Neutrophil (primary cell): ENCODE measurements at regions not wholly inside any gene's neighbourhood (a gene's known extent, or its start where the extent isn't known, plus 50 kb on each side); places are given as distances from the start of the nearest gene placed in this dataset.

Source experiments
- H3K27ac ChIP-seq: fragments of 200-600 bp; sonication (generic); 2 replicates; pipeline ENCODE4 v1.5.1; 2016; ENCODE audit warnings: mild to moderate bottlenecking, moderate library complexity
- H3K27me3 ChIP-seq: fragments of 200-600 bp; sonication (generic); 2 replicates; pipeline ENCODE4 v1.6.0; 2016; ENCODE audit warnings: mild to moderate bottlenecking
- H3K36me3 ChIP-seq: fragments of 200-600 bp; sonication (generic); 2 replicates; pipeline ENCODE4 v1.5.1; 2017
- H3K4me1 ChIP-seq, 2 experiments: fragments of 200-600 bp in 1 of 2; sonication (generic) in 1 of 2; 1 replicate in 1 of 2; 2 replicates in 1 of 2; pipeline versions ENCODE4 v1.5.1 to v1.6.1; 2013 to 2016; ENCODE audit warnings: low read depth in 1 of 2, low read length in 1 of 2, mild to moderate bottlenecking in 1 of 2, moderate library complexity in 1 of 2; ENCODE audit not compliant: control insufficient read depth in 1 of 2, insufficient read depth in 1 of 2
- H3K4me3 ChIP-seq, 2 experiments: fragments of 200-600 bp in 1 of 2; sonication (generic) in 1 of 2; 1 replicate in 1 of 2; 2 replicates in 1 of 2; pipeline ENCODE4 v1.5.1; 2013 to 2016; ENCODE audit warnings: low read depth in 1 of 2, low read length in 1 of 2, mild to moderate bottlenecking in 1 of 2, moderate library complexity in 1 of 2
- H3K9me3 ChIP-seq: fragments of 200-600 bp; sonication (generic); 2 replicates; pipeline ENCODE4 v1.5.1; 2016
- TF ChIP-seq, protein P1 (sequence below): fragments of 200-600 bp; sonication (generic); IDR thresholded peaks from 2 replicates; pipeline ENCODE4 v1.5.1; 2016; ENCODE audit warnings: antibody characterized with exemption

DNA sequence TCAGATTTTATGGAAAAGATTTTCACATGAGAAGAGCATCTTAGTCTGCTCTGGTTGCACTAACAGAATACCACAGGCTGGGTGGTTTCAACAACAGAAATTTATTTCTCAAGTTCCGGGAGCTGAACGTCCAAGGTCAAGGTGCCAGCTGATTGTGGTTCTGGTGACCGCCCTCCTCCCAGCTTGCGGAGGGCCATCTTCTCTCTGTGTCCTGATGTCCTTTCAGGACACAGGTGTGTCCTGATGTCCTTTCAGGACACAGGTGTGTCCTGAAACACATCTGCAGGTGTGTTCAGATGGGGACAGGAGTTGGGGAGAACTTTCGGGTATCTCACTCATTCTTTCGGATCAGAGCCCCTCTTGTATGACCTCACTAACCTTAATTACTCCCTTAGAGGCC, 374.9 kb downstream of the SOX11 start:
- Histone ChIP-seq H3K27ac (no peak overlapping the region), H3K9me3 (no peaks in the 10 kb centered on the region), H3K4me3 (no peak overlapping the region), H3K36me3 (no peaks in the 10 kb centered on the region), H3K27me3 (no peaks in the 10 kb centered on the region), H3K4me1 (no peaks in the 10 kb centered on the region)
- TF ChIP-seq, protein P1, sequence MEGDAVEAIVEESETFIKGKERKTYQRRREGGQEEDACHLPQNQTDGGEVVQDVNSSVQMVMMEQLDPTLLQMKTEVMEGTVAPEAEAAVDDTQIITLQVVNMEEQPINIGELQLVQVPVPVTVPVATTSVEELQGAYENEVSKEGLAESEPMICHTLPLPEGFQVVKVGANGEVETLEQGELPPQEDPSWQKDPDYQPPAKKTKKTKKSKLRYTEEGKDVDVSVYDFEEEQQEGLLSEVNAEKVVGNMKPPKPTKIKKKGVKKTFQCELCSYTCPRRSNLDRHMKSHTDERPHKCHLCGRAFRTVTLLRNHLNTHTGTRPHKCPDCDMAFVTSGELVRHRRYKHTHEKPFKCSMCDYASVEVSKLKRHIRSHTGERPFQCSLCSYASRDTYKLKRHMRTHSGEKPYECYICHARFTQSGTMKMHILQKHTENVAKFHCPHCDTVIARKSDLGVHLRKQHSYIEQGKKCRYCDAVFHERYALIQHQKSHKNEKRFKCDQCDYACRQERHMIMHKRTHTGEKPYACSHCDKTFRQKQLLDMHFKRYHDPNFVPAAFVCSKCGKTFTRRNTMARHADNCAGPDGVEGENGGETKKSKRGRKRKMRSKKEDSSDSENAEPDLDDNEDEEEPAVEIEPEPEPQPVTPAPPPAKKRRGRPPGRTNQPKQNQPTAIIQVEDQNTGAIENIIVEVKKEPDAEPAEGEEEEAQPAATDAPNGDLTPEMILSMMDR = no peak

DNA sequence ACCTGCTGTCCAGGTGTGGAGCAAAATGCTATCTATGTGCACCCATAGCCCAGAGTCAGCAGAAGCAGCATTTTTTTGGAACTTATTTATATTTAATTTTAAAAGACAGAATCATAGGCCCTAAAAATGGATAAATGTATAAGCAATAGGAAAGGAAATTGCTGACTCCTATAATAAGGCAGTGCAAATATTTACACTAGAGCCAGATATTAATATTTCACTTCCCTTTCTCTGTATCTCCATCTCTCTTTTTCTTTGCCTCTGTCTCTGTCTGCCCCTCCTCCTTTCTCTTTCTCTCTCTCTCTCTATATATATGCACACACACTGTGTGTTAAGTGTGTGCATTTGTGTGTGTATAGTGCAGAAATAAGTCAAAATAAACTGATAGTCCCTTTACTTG, 375.6 kb downstream of the SOX11 start:
- no peaks in the 10 kb centered on the region for H3K9me3 ChIP-seq
- no peaks in the 10 kb centered on the region for H3K4me1 ChIP-seq
- no peak overlapping the region for H3K4me3 ChIP-seq
- H3K27me3 ChIP-seq = no peaks in the 10 kb centered on the region
- no peak overlapping the region for H3K27ac ChIP-seq
- TF ChIP-seq, protein P1 = no peak
- H3K36me3 ChIP-seq = no peaks in the 10 kb centered on the region

DNA sequence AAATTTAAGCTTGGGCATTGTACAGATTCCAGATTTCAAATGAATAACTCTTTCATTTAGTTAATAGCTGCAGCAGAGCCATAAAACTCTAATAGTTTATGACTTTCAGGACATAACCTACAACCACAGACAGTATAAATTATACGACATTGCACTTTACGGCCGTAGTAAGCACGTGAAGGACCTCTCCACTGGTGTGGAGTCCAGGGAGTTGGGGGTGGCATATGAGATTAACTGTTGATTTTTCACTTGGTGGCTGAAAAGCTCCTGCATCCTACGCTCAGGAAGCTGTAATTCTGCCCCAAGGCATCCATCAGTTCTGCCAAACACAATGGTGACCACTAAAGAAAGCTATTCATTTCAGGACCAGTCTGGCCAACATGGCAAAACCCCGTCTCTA, 376.2 kb downstream of the SOX11 start:
- H3K36me3 ChIP-seq = no peaks in the 10 kb centered on the region
- H3K4me3 ChIP-seq = no peak overlapping the region
- H3K27ac ChIP-seq = no peak overlapping the region
- no peaks in the 10 kb centered on the region for H3K27me3 ChIP-seq
- H3K4me1 ChIP-seq = no peaks in the 10 kb centered on the region
- TF ChIP-seq, protein P1 = no peak
- no peaks in the 10 kb centered on the region for H3K9me3 ChIP-seq

DNA sequence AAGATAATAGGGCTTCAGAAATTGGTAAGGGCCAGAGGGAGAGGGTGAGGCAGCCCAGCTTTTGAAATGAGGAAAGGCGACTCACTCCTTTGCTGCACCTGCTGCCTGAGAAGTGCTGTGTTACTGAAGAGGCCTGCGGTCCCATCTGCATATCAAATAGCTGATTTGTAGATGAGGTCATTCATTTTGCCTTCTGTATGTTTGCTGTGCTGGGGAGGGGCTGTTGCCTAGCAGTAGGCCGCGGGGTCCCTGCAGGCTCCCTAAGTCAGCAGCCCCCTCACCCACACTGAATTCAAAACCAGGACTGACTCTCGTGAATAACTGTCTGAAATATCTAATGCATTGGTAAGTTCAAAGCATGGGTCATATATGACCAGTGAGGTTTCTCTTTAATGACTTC, 377.2 kb downstream of the SOX11 start:
- Histone ChIP-seq H3K4me3 (no peak overlapping the region), H3K27me3 (no peaks in the 10 kb centered on the region), H3K27ac (no peak overlapping the region), H3K4me1 (no peaks in the 10 kb centered on the region), H3K9me3 (no peaks in the 10 kb centered on the region), H3K36me3 (no peaks in the 10 kb centered on the region)
- TF ChIP-seq, protein P1 = no peak

DNA sequence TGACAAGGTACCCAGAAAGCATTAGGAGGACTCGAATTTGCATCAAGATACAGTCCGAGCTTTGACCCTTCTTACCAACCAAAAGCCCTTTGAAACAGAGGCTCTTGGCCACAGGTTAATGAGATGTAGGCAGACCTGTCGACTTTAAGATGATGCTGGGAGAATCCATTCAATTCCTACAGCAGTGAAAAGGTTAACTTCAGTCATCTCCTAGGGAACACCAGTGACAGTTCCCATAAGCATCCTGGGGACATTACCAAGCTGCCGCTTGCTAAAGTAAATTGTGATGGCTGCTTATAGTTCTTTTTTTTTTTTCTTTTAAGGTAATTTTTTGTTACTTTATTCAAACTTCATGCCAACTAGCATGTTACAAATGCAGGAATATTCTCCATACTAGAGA, 379.3 kb downstream of the SOX11 start:
- H3K4me3 ChIP-seq = no peak overlapping the region
- H3K27ac ChIP-seq = no peak overlapping the region
- H3K27me3 ChIP-seq = no peaks in the 10 kb centered on the region
- H3K4me1 ChIP-seq = no peaks in the 10 kb centered on the region
- no peaks in the 10 kb centered on the region for H3K9me3 ChIP-seq
- TF ChIP-seq, protein P1 = no peak
- H3K36me3 ChIP-seq = no peaks in the 10 kb centered on the region

DNA sequence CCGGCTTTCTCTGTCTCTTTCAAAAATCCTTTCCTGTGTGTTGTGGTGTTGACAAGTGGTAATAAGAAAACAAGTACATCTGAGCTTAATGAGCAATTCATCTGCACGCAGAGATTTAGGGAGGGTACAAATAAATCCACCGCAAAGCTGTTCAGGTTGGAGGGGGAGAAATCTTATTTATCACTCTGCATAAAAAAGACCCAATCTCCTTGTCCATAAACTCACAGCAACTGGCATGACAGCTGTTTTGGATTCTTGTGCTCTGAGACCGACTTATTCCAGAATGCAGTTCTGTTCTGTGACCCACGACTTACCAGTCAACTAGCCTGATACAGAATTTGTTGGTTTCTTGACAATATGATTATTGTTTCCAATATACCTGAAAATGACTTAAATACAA, 380.1 kb downstream of the SOX11 start:
- TF ChIP-seq, protein P1 = no peak
- H3K4me1 ChIP-seq = no peaks in the 10 kb centered on the region

More for the DNA sequence above, 380.1 kb downstream of the SOX11 start:
- Histone ChIP-seq H3K27me3 (no peaks in the 10 kb centered on the region), H3K4me3 (no peak overlapping the region), H3K9me3 (no peaks in the 10 kb centered on the region), H3K36me3 (no peaks in the 10 kb centered on the region), H3K27ac (no peak overlapping the region)
